NCI-H82 treated with DMSO at 0.1 percent for 48 hours (cell line): ENCODE measurements at regions not wholly inside any gene's neighbourhood (a gene's known extent, or its start where the extent isn't known, plus 50 kb on each side); places are given as distances from the start of the nearest gene placed in this dataset.
"Not testable (repeated sequence)": the region's sequence is repeated elsewhere in the genome, so short reads cannot be mapped to it uniquely, and the experiment has no call there.

ENCODE experiments used
- DNase-seq: peaks from one replicate; lab custom pipeline; 2025; ENCODE audit not compliant: unreplicated experiment; lab: John Stamatoyannopoulos, UW

- no peak for DNase-seq
Measured at GRCh38 chr1:187788718-187789117, 960.0 kb downstream of the PLA2G4A start.

DNA sequence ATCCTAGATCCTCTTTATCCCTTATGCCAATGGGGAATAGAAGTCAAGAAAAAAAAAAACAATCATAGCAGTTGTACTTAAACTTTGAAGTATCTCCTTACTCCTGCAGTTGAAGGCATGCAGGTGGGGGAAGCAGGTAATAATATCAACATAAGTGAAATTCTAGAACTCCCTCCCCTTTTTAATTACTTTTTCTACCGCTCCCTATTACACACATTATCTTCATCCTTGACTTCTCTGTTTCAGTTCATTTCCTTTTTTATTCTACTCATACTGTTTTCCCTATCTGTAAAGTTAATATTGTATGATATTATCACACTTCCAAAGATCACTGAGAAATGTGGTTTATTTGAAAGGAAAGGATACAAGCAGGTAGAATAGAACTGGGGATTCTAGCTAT lies 962.0 kb downstream of the PLA2G4A start:
- DNase-seq: no peak

GRCh38 chr1:187794561-187794960 lies 965.8 kb downstream of the PLA2G4A start:
- DNase-seq: no peak

DNA sequence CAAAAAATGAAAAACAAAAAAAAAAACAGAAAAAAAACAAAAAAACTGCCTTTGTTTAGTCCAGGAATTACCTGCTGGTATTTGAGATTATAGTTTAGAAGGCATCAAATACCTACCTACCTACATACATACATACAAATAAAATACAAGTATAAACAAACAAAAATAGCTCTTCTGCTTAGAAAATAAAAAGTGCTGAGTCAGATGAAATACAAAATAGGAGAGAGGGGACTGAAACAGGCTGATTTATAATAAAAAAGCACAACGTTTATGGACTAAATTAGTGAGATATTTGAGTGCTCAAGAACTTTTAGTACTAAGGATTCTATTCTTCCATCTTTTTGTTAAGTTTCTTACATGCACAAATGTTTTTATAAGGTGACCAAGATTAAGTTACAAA lies 980.8 kb downstream of the PLA2G4A start:
- no peak for DNase-seq

DNA sequence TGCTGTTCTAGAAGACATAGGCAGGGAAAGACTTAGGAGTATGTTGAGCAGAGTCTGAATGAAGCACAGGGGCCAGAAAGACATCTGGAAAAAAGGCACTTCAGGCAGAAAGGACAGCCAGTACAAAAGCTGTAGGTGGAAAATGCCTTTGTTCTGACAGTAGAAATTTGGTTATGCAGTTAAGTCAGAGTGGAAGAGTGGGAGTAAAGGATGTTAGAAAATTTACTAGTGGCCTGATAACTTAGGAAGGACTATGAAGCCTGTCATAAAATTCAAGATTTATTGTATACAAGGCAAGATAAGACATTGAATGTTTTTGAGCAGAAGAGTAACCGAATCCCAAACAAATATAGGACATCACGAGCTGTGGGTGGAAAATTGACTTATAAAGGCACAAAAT lies 987.9 kb downstream of the PLA2G4A start:
- DNase-seq: no peak

GRCh38 chr1:187817782-187818181 lies 989.0 kb downstream of the PLA2G4A start:
- no peak for DNase-seq

DNA sequence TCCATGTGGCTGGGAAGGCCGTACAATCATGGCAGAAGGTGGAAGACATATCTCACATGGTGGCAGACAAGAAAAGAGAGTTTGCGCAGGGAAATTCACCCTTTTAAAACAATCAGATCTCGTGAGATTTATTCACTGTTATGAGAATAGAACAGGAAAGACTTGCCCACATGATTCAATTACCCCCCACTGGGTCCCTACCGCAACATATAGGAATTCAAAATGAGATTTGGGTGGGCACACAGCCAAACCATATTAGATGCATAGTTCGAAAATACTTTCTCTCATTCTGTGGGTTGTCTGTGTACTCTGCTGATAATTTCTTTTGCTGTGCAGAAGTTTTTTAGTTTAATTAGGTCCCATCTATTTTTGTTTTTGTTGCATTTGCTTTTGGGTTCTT lies 990.3 kb downstream of the PLA2G4A start:
- no peak for DNase-seq

DNA sequence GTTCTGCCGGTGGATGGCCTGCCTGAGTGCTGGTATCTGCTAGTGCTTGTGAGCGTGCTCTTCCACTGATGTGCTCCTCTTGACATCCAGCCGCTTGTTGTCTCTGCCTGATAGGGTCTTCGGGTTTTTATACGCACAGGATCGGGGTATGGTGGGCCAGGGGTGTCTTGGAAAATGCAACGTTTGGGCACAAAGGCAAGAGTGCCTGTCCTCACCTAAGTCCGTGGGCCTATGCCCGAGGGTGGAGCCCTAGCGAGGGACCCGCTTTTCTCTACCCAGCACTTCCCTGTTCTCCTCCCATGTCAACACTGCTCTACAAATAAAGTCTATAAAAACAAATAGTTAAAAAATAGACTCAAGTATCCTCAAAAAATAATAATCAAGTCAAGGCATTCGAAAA lies 1007.8 kb downstream of the PLA2G4A start:
- no peak for DNase-seq

DNA sequence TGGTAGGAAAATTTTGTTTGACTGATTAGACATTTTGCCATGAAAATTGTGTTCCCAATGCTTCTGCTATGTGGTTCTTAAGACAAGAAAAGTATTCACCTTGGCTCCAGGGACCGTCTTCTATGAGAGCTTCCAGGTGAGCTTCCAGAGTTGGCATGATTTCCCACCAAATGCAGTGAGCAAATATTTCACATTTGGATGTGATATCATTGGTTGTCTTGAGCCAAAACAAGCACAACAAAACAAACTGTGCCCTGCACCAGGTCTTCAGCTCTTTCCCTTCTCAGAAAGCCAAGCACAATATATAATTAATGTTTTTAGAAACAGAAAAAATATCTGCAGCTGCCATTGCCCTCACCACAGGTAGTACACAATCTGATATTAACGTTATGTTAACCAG lies 1009.0 kb downstream of the PLA2G4A start:
- DNase-seq: no peak

DNA sequence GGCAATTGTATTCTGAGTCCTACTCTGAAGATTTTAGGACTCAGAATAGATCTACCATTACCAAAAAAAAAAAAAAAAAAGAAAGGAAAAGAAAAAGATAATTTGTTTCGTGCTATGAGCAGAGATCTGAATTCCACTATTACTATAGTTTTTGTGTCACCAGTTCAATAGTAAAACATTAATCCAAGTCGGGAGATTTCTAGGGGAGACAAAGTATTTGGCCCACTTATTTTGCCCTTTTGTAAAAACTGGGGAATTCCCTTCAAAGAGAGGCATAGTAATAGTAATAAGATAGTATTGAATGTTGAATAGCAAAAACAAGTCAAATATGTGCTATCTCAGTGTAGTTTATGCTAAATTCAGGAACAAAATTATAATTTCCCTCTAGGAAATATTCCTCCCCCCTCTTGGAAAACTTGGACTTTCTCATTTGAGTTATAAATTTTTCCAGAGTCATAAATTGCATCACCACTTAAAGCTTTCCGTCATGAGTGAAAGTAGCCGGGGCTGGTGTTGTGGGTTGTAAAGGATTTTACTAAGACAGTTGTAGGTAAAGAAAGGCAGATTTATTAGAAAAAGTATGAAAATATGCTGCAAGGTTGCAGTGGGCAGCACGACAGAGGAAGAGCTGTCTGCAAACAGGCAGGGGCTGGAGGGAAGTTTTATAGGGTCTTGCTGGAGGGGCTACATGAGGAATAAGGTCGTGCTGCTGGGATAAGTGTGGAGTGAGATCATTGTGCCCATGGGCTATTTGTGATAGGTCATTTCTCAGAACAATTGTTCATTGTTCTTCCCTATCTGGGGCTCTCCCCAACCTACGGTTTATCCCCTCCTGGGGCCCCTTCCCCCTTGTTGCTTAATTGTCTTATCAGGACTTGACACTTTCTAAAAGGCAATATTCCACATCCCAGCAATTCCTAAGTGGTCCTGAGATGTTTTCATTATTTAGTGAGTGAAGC lies 1009.9 kb downstream of the PLA2G4A start:
- no peak for DNase-seq

- DNase-seq: no peak
Measured at GRCh38 chr1:187839873-187840272, 1011.1 kb downstream of the PLA2G4A start.

DNA sequence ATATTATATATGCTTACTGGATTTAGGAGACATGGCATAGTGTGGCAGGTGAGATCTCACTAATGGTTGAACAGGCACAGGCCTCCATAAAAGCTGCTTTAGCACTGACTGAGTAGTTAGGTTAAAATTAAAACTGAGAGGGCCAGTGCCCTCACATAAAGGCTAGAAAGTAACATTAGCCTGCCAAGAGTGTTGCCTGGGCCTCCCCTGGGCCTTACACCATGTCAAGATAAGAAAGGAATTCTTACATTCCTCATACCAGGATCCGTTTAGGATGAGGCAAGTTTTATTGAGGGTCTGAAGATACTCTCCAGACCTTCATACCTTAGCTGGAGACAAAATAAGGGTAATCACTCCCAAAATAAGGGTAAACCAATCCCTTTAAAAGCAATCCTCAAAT lies 1011.8 kb downstream of the PLA2G4A start:
- no peak for DNase-seq

GRCh38 chr1:187842406-187843165 lies 1013.8 kb downstream of the PLA2G4A start:
- DNase-seq: no peak

DNA sequence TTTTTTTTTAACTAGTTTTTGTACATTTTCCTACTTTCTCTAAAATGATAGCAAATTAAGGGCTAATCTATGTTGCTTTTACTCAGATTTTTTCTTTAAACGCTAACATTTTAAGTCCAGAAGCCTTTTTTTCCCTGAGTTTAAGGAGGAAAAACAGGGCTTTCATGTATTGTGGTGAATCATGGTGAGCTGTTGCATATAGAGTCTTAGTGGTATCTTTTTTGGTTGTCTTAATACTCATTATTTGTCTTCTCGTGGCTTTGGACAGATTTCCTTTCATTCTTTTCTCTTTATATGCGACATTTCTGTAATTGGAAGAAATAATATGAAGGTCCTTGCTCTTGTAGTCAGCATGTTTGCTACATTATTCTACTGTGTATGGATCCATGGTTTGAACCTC lies 1015.6 kb downstream of the PLA2G4A start:
- DNase-seq: no peak

DNA sequence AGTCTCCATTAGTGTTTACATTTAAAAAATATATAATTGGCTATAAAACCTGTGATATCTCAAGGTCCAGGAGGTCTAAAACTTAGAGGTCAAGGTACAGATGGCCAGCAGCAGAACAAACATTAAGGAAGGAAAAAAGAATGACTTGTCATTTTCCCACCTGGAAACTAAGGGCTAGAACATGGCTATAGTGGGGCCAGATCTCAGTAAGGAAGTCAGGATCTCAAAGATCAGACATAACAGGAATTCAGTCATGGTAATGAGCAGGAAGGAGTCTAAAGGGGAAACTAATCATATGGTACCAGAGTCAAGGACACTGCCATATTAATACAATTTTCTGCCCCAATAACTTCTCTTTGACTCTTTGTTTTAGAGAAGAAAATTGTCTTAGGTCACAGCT lies 1018.8 kb downstream of the PLA2G4A start:
- DNase-seq: no peak

DNA sequence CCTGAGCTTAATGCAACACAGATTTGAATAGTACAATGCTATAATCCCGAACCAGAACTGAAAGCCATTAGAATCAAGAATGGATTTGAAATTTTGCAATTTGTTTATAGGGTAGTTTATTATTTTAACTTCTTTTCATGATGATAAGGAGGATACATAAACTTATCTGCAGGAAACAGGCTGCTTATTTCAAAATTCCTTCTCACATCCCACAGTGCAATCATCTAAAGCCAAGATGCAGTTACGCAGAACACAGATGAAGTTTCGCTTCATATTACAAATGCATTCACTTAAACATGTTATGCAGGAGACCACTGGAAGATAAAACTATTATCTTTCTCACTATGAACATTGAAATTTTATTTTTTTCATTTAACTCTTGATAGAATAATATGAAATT lies 1019.6 kb downstream of the PLA2G4A start:
- no peak for DNase-seq

- not testable (repeated sequence) for DNase-seq
Measured at GRCh38 chr1:187850146-187850545, 1021.4 kb downstream of the PLA2G4A start.

DNA sequence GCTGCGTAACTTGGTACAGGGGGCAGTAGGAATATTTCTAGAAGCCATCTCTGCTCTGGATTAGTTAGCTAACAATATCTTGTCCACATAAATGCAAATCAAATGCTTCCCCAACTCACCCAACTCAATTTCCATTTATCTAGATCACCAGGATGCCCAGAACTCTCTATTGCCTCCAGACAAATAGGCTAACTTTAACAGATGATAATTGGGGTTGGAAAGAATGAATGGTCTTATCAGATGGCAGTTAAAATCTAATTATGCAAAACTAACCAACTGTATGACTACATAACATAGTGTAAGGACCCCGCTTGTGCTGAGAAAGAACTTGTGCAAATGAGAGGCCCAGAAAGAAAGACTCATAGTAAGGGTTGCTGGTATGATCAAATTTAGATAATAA lies 1024.8 kb downstream of the PLA2G4A start:
- DNase-seq: no peak

DNA sequence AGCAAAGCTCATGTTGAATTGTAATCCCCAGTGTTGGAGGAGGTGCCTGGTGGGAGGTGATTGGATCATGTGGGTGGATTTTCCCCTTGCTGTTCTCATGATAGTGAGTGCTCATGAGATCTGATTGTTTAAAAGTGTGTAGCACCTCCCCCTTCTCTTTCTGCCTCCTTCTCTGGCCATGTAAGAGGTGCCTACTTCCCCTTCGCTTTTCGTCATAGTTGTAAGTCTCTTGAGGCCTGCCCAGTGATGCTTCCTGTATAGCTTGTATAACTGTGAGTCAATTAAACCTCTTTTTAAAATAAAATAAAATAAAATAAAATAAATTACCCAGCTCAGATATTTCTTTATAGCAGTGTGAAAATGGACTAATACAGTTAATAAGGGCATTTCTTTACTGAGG lies 1025.7 kb downstream of the PLA2G4A start:
- DNase-seq: no peak

DNA sequence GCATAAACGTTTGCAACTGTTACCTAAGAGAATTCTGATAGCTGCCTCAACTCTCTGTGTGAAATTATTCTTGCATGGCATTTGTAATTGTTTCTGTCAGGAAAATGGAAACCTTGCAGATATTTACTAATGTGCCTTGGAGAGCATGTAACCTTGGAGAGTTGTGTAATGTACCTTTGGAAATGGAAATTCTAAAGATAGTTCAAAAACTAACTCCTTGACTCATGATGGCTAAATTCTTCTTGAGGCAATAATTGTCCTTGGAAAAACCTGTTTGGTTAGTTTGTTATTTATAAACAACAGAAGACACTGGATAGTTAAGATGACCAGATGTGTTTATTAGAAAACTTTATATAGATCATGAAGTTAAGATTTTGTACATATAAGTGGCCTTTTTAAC lies 1033.8 kb downstream of the PLA2G4A start:
- no peak for DNase-seq

- DNase-seq: no peak
Measured at GRCh38 chr1:187870552-187870951, 1041.8 kb downstream of the PLA2G4A start.

DNA sequence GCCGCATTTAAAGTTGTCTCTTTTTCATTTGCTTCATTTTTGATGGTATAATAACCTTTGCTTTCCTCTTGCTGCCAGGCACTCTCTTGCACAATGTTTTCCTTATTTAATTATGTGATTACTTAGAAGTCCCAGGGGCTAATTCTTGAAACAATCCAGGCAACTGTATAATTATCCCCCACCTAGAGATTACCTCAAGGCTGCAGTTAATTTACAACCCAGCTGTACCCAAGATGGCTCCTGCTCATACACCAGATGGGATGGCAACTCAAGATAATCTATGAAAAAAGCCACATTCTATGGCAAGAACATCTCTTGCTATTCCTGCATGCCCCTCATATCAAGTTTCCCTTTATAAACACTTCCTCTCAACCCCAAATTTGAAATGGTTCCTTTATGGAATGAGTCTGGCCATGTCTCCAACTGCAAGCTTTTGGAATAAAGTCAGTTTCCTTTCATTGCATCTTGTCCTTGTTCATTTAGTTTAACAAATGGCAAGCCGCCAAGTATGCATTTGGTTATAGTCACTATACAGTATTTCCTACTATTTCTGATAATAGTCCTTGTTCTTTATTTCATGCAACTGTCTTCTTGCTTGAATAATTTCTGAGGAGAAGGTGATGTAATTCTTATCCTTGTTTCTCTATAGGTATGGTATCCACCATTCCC lies 1042.6 kb downstream of the PLA2G4A start:
- peak; percentile 99 for DNase-seq
